Neural cell (in vitro differentiated cells): ENCODE measurements at regions not wholly inside any gene's neighbourhood (a gene's known extent, or its start where the extent isn't known, plus 50 kb on each side); places are given as distances from the start of the nearest gene placed in this dataset.

Experiments used
- CTCF ChIP-seq: fragments of 450-650 bp; IDR thresholded peaks from 2 replicates; pipeline ENCODE4 v1.5.1; 2014; ENCODE audit warnings: antibody characterized with exemption, mild to moderate bottlenecking, moderate library complexity; ENCODE audit not compliant: poor library complexity, severe bottlenecking
- EP300 ChIP-seq: fragments of 450-650 bp; conservative IDR thresholded peaks from 2 replicates; pipeline ENCODE4 v1.6.1; 2014; ENCODE audit warnings: antibody characterized with exemption, mild to moderate bottlenecking, moderate library complexity; ENCODE audit not compliant: poor library complexity, severe bottlenecking
- EZH2 ChIP-seq: fragments of 200-600, 300-800 bp; shearing (Covaris generic), sonication (generic); IDR thresholded peaks from 2 replicates; pipeline ENCODE4 v1.6.1; 2014; ENCODE audit warnings: antibody characterized with exemption, low read length, borderline replicate concordance, mild to moderate bottlenecking; ENCODE audit not compliant: insufficient read depth, poor library complexity, severe bottlenecking
- POLR2AphosphoS5 ChIP-seq: IDR thresholded peaks from 2 replicates; pipeline ENCODE4 v1.6.1; 2012
- RAD21 ChIP-seq: fragments of 450-650 bp; conservative IDR thresholded peaks from 2 replicates; pipeline ENCODE4 v1.6.1; 2014; ENCODE audit warnings: antibody characterized with exemption, mild to moderate bottlenecking, moderate library complexity
- SMC3 ChIP-seq: fragments of 450-650 bp; conservative IDR thresholded peaks from 2 replicates; pipeline ENCODE4 v1.6.1; 2014; ENCODE audit warnings: antibody characterized with exemption, mild to moderate bottlenecking, moderate library complexity; ENCODE audit not compliant: poor library complexity
- TAF1 ChIP-seq: IDR thresholded peaks from 2 replicates; pipeline ENCODE4 v1.6.1; 2012; ENCODE audit warnings: low read depth

GRCh38 chr2:57180042-57180567, 866.5 kb upstream of the VRK2 start:
- TF ChIP-seq EP300 (no peak), RAD21 (no peak), CTCF (no peak), TAF1 (no peak), SMC3 (no peak), POLR2AphosphoS5 (no peak), EZH2 (no peak)
